ENCODE measurements at regions not wholly inside any gene's neighbourhood (a gene's known extent, or its start where the extent isn't known, plus 50 kb on each side); places are given as distances from the start of the nearest gene placed in this dataset.

- TF ChIP-seq PTRF (tag; IDR thresholded peaks at IDR 0.05) (peak; percentile 97), ZNF165 (CRISPR knock-in tag; IDR thresholded peaks at IDR 0.05; ENCODE audit: borderline replicate concordance) (peak; percentile 91), ATF3 (IDR thresholded peaks at IDR 0.05) (no peak), ATF3 (CRISPR knock-in tag; conservative IDR thresholded peaks at IDR 0.05) (no peak), CTCF (IDR thresholded peaks at IDR 0.05 in 2 of 3, conservative IDR thresholded peaks at IDR 0.05 in 1 of 3; ENCODE audit: insufficient read depth in 2 of 3, low read depth in 1 of 3, low read length in 3 of 3) (no peak), ZBTB2 (IDR thresholded peaks at IDR 0.05) (peak; percentile 59; the same call in 1 of the 2 replicates), ZNF609 (CRISPR knock-in tag; IDR thresholded peaks at IDR 0.05; ENCODE audit: borderline replicate concordance) (no peak), EWSR1 (IDR thresholded peaks at IDR 0.05; ENCODE audit: borderline replicate concordance, low read depth, partially characterized antibody) (no peak), PYGO2 (tag; IDR thresholded peaks at IDR 0.05) (peak; percentile 97), ZNF354B (CRISPR knock-in tag; IDR thresholded peaks at IDR 0.05) (peak; percentile 60; the same call in 1 of the 2 replicates), ZNF778 (CRISPR knock-in tag; IDR thresholded peaks at IDR 0.05) (no peak), HIVEP1 (CRISPR knock-in tag; IDR thresholded peaks at IDR 0.05) (peak; percentile 95), PBX2 (CRISPR knock-in tag; IDR thresholded peaks at IDR 0.05; ENCODE audit: low read depth) (no peak), PBX2 (tag; conservative IDR thresholded peaks at IDR 0.05; ENCODE audit: low read depth) (peak; percentile 62)
These were observed 134.5 kb downstream of the BAMBI start (continued) for GRCh38 chr10:28811639-28812349.
